22Rv1 (cell line): ENCODE measurements at regions not wholly inside any gene's neighbourhood (a gene's known extent, or its start where the extent isn't known, plus 50 kb on each side); places are given as distances from the start of the nearest gene placed in this dataset.

ENCODE experiments used
- ZFX ChIP-seq: fragments of 450-650 bp; IDR thresholded peaks from 2 replicates; pipeline ENCODE4 v1.6.1; 2017; ENCODE audit warnings: antibody characterized with exemption, borderline replicate concordance
- TF ChIP-seq, protein P1 (sequence below): fragments of 450-650 bp; IDR thresholded peaks from 2 replicates; pipeline ENCODE4 v1.5.1; 2017; ENCODE audit warnings: mild to moderate bottlenecking

DNA sequence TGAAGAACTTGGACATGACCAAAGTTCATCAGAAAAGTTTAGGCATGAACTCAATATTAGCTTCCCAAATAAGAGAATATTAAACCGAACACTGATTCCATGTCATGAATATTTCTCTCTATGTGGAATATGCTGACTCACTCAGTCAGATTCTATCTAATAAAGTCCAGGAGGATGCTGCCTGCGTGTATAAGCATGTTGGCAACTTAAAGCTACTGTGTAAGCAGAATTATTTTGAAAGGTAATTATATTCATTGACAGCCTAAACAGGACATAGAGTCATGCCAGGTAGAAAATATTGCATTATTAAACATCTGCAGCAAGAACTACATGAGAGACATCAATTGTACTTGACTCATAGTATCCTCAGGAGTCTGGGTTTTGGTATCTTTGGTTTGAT is 367.9 kb upstream of the SPOCK3 start:
- TF ChIP-seq, protein P1, sequence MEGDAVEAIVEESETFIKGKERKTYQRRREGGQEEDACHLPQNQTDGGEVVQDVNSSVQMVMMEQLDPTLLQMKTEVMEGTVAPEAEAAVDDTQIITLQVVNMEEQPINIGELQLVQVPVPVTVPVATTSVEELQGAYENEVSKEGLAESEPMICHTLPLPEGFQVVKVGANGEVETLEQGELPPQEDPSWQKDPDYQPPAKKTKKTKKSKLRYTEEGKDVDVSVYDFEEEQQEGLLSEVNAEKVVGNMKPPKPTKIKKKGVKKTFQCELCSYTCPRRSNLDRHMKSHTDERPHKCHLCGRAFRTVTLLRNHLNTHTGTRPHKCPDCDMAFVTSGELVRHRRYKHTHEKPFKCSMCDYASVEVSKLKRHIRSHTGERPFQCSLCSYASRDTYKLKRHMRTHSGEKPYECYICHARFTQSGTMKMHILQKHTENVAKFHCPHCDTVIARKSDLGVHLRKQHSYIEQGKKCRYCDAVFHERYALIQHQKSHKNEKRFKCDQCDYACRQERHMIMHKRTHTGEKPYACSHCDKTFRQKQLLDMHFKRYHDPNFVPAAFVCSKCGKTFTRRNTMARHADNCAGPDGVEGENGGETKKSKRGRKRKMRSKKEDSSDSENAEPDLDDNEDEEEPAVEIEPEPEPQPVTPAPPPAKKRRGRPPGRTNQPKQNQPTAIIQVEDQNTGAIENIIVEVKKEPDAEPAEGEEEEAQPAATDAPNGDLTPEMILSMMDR, result no peak
- no peak for TF ChIP-seq ZFX
